GM12875 (cell line): ENCODE measurements at regions not wholly inside any gene's neighbourhood (a gene's known extent, or its start where the extent isn't known, plus 50 kb on each side); places are given as distances from the start of the nearest gene placed in this dataset.

Experiments
- H3K4me3 ChIP-seq: one replicate; pipeline ENCODE4 v1.5.1; 2011; ENCODE audit warnings: low read depth, low read length, control low read depth
- TF ChIP-seq, protein P1 (sequence below): IDR thresholded peaks from 2 replicates; pipeline ENCODE4 v1.5.1; 2011; ENCODE audit warnings: low read depth, mild to moderate bottlenecking, control low read depth, inconsistent platforms, low read length, moderate library complexity, borderline replicate concordance; ENCODE audit not compliant: insufficient read depth

DNA sequence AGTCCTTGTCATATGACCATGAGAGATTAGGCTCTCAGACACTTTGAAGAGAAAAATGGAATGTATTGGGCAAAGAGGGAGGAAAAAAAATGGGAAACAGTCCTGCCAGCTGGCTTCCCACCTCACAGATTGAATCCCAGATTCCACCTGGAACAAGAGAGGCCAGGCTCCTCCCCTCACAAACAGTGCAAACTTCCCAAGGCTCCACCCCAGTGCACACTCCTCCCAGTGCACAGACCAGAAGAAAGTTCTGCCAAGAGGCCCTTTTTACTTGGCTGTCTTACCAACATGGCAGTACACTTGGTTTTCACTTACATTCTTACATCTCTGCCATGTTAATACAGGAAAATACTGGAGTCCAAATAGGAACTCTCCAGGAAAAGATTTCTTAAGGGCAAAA is 202.3 kb downstream of the AHR start:
- TF ChIP-seq, protein P1, sequence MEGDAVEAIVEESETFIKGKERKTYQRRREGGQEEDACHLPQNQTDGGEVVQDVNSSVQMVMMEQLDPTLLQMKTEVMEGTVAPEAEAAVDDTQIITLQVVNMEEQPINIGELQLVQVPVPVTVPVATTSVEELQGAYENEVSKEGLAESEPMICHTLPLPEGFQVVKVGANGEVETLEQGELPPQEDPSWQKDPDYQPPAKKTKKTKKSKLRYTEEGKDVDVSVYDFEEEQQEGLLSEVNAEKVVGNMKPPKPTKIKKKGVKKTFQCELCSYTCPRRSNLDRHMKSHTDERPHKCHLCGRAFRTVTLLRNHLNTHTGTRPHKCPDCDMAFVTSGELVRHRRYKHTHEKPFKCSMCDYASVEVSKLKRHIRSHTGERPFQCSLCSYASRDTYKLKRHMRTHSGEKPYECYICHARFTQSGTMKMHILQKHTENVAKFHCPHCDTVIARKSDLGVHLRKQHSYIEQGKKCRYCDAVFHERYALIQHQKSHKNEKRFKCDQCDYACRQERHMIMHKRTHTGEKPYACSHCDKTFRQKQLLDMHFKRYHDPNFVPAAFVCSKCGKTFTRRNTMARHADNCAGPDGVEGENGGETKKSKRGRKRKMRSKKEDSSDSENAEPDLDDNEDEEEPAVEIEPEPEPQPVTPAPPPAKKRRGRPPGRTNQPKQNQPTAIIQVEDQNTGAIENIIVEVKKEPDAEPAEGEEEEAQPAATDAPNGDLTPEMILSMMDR: no peak
- H3K4me3 ChIP-seq: no peak overlapping the region

DNA sequence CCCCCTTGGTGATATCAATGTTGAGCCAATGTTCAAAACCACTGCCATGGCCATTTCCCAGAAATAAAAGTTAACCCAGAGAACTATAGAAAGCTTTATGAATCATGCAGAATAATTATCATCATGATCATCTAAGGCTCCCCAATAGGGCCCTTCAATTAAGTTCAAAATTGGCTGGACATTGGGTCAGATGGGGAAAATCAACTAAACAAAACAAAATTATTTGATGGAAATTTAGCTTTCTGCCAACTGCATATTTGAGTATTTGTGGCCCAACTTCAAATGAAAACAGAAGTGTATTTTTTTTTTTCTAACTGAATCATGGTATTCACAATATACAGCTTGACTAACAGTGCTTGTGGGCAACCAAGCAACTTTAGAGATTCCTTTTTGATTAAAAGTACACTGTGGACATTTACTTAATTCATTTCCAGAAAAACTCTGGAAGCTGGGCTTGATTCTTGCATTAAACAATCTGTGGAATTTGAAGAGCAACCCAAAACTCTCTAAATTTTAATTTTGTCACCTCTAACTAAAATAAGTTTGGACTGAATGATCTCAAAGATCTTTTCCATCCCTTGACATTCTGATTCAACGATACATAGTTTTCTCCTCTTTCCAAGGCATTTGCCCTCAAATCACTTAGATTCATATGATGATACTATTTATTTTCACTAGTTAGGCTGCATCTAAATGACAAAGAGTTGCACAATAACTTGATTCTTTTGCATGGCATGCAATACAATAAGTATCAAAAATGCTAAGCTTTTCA is 203.2 kb downstream of the AHR start:
- no peak overlapping the region for H3K4me3 ChIP-seq
- TF ChIP-seq, protein P1: no peak

DNA sequence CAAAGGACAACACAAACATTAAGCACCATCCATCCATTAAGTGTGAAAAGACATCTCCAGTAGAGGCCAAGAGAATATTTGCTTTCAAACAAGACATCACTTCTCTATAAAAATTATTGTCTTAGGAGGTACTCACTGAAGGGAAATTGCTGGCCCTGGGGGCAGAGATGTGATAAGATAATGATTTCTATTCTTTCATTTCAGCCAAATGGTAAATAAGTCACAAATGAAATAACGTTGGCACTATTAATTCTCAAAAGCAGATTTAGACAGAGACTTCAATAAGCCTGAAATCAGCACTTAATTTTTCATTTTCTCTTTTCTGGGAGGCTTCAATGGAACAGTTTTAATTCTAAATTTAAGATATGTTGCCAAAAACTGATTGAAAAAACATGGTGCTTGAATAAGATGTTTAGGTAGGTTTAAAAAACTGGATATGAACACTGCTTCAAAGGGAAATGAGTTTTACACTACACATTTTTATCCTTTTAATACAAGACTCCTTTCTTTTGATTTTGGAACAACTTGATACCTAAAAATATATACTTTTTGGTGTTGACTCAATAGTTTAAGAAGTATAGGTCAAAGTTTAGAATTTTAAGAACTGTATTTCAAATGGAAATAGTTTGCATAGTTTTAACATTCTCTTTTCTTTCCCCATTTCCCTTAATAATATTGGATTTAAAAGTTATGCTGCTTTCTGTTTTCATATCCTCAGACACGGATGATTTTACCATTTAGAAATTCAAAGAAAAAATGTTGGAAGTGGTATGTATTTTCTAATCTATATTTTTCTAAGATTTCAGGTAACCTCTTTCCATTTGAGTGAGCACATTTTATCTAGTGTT is 204.0 kb downstream of the AHR start:
- TF ChIP-seq, protein P1: no peak
- H3K4me3 ChIP-seq: no peak overlapping the region

DNA sequence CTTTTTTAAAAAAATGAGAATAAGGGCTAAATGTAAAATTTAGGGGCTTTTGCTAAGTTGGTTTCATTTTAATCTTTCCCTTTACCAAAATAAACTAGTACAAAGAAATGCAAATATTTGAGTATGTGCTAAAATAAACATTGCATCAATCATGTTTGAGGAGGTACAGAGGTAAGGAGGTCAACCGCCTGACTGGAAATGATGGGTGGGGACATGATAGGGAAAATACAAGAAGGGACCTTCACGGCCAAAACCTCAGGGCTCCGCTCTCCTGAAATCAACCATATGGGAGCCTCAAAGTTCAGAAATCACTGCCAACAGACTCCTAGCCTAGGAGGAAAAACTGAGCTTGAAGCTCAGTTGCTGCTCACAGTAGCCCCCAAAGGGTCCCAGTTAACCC is 207.6 kb downstream of the AHR start:
- H3K4me3 ChIP-seq: no peak overlapping the region
- TF ChIP-seq, protein P1: no peak

DNA sequence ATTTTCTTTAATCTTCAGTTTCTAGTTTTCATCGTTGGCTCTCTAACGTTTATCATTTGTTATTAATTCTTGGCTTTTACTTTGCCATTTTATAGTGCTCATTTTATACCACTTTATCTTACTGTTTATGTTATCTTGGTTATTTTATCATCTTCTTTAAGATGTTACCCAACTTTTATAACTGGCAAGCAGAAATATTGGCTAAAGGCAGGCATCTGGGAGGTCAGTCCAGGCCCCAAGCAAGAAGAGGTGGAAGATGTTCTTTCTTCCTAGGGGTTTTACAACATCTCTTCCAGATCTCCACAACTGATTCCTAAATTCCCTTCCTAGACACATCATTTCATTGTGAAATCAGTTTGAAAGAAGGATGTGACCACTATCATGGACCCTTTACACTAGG is 208.1 kb downstream of the AHR start:
- TF ChIP-seq, protein P1: no peak
- H3K4me3 ChIP-seq: no peak overlapping the region

DNA sequence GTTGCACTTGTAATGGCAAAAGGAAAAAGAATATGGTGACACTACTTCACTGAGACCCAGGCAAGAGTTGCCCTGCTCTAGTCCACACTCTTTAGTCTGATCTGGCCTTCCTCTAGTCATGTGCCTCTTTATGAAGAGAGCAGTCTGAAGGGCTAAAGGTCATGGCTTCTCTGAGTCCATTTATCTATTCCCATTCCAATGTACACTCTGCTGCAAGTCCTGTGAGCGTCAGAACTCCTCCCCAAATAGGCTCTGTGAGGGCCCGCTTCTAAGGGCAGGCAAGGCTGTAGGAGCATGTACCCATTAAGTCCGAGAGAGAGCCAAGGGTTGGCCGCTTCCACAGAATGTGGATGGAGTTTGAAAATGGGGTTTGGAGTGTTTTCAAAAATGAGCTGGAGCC is 209.3 kb downstream of the AHR start:
- H3K4me3 ChIP-seq: no peak overlapping the region
- TF ChIP-seq, protein P1: no peak
